GM12892 (cell line): ENCODE measurements at regions not wholly inside any gene's neighbourhood (a gene's known extent, or its start where the extent isn't known, plus 50 kb on each side); places are given as distances from the start of the nearest gene placed in this dataset.

Experiments
- POLR2A ChIP-seq: IDR thresholded peaks from 2 replicates; pipeline ENCODE4 v1.6.1; 2011; ENCODE audit warnings: low read depth, low read length, control low read depth
- POLR2AphosphoS5 ChIP-seq: IDR thresholded peaks from 2 replicates; pipeline ENCODE4 v1.6.1; 2011; ENCODE audit warnings: low read depth, low read length, control low read depth
- TAF1 ChIP-seq: IDR thresholded peaks from 2 replicates; pipeline ENCODE4 v1.6.1; 2011; ENCODE audit warnings: low read depth, mild to moderate bottlenecking, control low read depth, low read length, borderline replicate concordance

DNA sequence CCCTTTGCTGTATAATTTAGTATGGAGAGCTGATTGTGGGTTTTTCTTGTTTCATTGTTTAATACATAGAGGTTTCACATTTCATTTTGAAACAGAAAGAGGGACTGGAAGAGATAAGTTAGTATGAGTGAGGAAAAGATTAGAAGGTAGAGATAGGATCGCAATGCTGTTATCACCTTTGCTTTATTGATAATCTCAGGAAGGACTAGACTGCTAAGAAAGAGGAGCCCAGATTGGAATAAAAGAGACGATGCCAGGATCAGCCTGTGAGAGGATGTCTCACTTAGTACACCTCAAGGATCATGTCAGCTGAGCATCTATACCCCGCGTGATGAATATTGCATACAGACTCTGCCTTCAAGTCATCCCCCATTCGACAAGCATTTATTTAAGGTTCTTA is 178.0 kb upstream of the DMAC1 start:
- TF ChIP-seq POLR2AphosphoS5 (no peak), TAF1 (no peak), POLR2A (no peak)
